VCaP (cell line): ENCODE measurements at regions not wholly inside any gene's neighbourhood (a gene's known extent, or its start where the extent isn't known, plus 50 kb on each side); places are given as distances from the start of the nearest gene placed in this dataset.
"Not testable (repeated sequence)": the region's sequence is repeated elsewhere in the genome, so short reads cannot be mapped to it uniquely, and the experiment has no call there.

ENCODE experiments used
- H3K27ac ChIP-seq: fragments of 450-650 bp; 2 replicates; pipeline ENCODE4 v1.5.1; 2017
- CTCF ChIP-seq: fragments of 450-650 bp; conservative IDR thresholded peaks from 2 replicates; pipeline ENCODE4 v1.5.1; 2017; ENCODE audit warnings: mild to moderate bottlenecking, moderate library complexity

DNA sequence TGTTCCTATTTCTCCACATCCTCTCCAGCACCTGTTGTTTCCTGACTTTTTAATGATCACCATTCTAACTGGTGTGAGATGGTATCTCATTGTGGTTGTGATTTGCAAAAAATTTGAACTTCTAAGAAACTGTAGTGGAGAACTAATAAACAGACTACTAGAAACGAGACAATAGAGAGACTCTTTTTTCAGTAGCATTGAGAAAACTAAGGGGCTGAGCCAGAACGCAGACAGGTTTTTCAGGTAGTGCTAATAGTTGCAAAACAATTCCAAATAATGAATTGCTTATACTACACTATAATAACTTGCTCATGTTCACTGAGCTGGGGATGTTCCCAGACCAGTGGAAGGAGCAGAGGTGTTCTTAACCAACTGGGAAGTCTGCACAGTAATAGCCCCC lies 98.8 kb upstream of the DPH5 start:
- H3K27ac ChIP-seq: no peak overlapping the region
- no peak for TF ChIP-seq CTCF

- H3K27ac ChIP-seq: not testable (repeated sequence)
These were observed 98.3 kb upstream of the DPH5 start for GRCh38 chr1:101123904-101124303.

DNA sequence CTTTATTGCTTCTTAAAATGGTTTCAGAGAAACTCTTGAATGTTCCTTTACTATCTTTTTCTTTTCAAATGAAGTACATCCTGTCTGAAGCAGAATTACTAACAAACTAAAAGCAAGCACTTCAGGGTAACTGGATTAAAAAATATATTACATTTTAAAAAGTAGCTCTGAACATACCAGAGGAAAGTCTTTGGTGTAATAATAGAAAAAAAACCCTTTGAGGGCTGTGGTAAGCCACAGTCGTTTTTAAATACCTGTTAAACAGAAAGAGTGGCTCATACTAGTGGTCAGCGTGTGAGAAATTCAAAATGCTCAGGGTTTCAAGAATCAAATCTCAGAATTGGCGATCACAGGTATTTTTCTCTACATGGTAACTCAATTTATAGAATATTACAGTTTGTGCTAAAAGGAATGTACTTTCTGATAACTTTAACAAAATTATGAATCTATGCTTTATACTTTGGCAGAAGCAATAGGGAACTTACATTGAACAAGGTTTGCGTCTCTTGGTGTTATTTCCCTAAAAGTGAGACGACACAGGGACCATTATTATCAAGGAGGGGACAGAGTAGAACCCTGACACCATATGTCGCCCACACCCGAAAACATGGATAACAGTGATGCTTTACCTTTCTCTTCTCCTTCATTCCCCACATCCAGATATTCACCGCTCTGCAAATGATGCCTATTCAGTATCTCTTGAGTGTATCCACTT lies 97.0 kb upstream of the DPH5 start:
- H3K27ac ChIP-seq: no peak overlapping the region
- TF ChIP-seq CTCF: no peak

- H3K27ac ChIP-seq: no peak overlapping the region
- TF ChIP-seq CTCF: no peak
These were observed 96.4 kb upstream of the DPH5 start for GRCh38 chr1:101121975-101122374.

DNA sequence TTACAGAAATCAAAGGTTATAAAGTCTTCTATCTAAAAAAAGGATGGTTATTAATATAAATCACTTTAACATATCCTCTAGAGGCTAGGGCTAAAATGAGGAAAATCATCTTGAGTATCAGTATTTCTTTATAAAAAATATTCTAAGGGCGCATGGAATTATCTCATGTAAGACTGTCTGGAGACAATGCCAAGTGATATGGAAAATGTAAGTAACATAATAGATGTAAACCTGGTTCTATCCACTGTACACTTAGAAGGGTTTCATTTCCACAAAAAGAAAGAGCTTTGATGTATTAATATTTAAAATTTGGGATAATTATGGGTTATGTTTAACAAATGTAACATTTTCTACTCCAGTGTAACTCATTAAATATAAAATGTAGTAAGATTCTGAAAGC lies 95.9 kb upstream of the DPH5 start:
- no peak overlapping the region for H3K27ac ChIP-seq
- TF ChIP-seq CTCF: no peak

GRCh38 chr1:101120868-101121267 lies 95.3 kb upstream of the DPH5 start:
- H3K27ac ChIP-seq: no peak overlapping the region
- TF ChIP-seq CTCF: no peak

GRCh38 chr1:101119289-101119688 lies 93.7 kb upstream of the DPH5 start:
- H3K27ac ChIP-seq: no peak overlapping the region
- no peak for TF ChIP-seq CTCF

GRCh38 chr1:101116006-101116405 lies 90.4 kb upstream of the DPH5 start:
- no peak overlapping the region for H3K27ac ChIP-seq
- TF ChIP-seq CTCF: no peak
